ENCODE measurements at regions not wholly inside any gene's neighbourhood (a gene's known extent, or its start where the extent isn't known, plus 50 kb on each side); places are given as distances from the start of the nearest gene placed in this dataset.
"Not testable (repeated sequence)": the region's sequence is repeated elsewhere in the genome, so short reads cannot be mapped to it uniquely, and the experiment has no call there.

DNA sequence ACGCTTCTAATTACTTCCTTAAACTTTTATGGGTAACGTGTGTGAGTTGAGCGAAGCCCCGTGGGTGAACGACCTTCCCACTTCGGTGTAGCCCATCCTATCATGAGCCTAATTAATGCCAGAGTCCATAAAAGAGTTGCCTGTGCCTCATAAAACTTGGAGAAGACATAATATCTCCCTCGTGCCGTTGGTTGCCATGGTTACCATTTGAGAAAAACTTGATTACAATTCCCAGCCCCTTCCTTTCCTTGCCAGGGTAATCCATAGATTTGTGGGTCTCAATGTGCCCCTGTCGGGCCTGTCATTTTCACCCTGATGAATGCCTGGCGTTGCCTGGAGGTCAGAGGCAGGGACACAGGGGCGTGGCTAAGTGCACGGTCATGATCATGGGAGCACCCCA, 127.1 kb downstream of the GLRX3 start:
- DNase-seq: no peak

- DNase-seq: no peak
These were observed 129.4 kb downstream of the GLRX3 start for GRCh38 chr10:130265542-130265941.

GRCh38 chr10:130282492-130283218, 146.5 kb downstream of the GLRX3 start:
- DNase-seq: no peak

- DNase-seq: no peak
These were observed 147.0 kb downstream of the GLRX3 start for GRCh38 chr10:130283219-130283545.

- DNase-seq: not testable (repeated sequence)
These were observed 159.6 kb downstream of the GLRX3 start for GRCh38 chr10:130295761-130296160.

- DNase-seq: no peak
These were observed 164.4 kb downstream of the GLRX3 start for GRCh38 chr10:130300608-130301020.

DNA sequence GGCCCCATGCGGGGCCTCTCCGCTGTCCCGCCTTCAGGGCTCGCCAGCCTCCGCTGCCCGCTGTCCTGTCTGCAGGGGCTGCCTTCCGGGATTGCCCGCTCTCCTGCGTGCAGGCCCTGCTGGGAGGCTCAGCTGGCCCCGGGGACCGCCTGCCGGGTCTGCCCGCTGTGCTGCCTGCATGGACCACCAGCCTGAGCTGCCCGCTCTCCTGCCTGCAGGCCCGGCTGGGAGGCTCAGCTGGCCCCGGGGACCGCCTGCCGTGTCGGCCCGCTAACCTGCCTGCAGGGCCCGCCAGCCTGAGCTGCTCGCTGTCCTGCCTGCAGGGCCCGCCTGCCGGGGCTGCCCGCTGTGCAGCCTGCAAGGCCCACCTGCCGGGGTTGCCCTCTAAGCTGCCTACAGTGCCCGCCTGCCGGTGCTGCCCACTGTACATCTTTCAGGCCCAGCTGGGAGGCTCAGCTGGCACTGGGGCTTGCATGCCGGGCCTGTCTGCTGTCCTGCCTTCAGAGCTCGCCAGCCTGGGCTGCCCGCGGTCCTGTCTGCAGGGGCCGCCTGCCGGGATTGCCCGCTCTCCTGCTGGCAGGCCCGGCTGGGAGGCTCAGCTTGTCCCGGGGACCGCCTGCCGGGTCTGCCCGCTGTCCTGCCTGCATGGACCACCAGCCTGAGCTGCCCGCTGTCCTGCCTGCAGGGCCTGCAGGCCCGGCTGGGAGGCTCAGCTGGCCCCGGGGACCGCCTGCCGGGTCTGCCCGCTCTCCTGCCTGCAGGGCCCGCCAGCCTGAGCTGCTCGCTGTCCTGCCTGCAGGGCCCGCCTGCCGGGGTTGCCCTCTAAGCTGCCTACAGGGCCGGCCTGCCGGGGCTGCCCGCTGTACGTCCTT, 165.1 kb downstream of the GLRX3 start:
- DNase-seq: no peak

- DNase-seq: no peak
These were observed 190.8 kb downstream of the GLRX3 start for GRCh38 chr10:130326954-130327353.

DNA sequence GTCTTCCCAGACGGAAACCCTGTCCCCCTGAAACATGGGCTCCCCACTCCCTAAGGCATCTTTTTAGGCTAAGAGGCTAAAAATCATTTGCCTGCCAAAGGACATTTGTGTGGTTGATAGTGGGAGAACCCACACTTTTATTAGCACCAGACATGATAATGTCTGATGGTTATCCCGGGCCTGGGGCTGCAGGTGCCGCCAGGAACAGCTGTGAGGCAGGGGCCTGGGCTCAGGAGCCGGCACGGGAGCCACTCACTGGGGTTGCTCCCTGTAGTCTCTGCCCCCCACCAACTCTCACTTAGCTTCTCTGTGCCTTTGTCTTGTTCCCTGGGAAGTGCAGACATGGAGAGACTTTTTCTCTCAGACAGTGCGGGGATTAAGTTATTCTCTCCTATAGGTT, 193.6 kb downstream of the GLRX3 start:
- no peak for DNase-seq

DNA sequence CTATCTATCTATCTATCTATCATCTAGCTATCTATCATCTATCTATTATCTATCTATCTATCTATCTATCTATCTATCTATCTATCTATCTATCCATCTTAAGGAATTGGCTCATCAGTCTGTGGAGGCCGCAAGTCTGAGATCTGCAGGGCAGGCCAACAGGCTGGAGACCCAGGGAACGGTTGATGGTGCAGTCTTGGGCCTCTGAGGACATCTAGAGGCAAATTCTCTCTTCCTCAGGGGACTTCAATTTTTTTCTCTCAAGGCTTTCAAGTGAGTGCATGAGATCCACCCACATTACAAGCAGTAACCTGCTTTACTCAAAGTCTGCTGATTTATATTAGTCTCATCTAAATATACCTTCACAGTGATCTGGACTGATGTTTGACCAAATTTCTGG, 197.0 kb downstream of the GLRX3 start:
- DNase-seq: no peak

GRCh38 chr10:130335336-130335735, 199.1 kb downstream of the GLRX3 start:
- no peak for DNase-seq

GRCh38 chr10:130336617-130337304, 200.6 kb downstream of the GLRX3 start:
- no peak for DNase-seq

- no peak for DNase-seq
These were observed 201.1 kb downstream of the GLRX3 start for GRCh38 chr10:130337305-130337640.

GRCh38 chr10:130337696-130338635, 201.8 kb downstream of the GLRX3 start:
- DNase-seq: no peak

DNA sequence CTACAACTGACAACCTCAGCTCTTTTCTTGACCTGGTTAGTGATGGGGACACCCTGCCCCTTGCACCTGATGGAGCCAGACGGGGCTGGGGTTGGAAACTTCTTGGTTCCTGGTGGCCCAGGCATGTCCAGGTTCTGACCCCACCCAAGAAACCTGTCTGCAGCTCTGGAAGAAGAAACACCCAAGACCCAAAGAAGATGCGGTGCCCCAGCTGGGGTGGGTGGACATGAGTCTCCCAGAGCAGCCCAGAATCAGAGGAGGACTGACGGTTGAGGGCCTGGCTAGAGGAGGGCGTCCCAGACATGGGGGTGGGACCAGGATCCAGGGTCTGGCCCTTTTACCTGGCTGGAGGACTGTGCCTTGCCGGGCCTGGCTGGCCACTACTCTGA, 202.4 kb downstream of the GLRX3 start:
- DNase-seq: no peak

GRCh38 chr10:130339091-130339490, 202.9 kb downstream of the GLRX3 start:
- no peak for DNase-seq

- DNase-seq: no peak
These were observed 203.7 kb downstream of the GLRX3 start for GRCh38 chr10:130339911-130340310.

DNA sequence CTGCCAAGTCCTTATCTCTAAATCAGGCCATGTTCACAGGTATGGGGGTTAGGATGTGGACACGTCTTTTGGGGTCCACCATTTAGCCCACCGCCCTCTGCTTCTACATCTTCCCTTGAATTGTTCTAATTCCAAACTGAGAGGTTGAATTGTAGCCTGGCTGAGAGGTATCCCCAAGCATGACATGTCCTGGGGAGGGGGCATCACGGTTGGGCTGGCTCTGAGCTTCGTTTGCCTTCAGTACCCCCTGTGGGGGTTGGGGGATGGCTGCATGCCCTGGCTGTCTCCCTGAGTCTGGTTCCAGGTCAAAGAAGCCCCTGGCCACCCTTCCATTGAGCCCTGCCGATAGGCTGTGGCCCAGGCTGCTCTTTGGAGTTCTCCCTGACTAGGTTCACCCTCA, 204.6 kb downstream of the GLRX3 start:
- no peak for DNase-seq

GRCh38 chr10:130341356-130341755, 205.2 kb downstream of the GLRX3 start:
- no peak for DNase-seq

DNA sequence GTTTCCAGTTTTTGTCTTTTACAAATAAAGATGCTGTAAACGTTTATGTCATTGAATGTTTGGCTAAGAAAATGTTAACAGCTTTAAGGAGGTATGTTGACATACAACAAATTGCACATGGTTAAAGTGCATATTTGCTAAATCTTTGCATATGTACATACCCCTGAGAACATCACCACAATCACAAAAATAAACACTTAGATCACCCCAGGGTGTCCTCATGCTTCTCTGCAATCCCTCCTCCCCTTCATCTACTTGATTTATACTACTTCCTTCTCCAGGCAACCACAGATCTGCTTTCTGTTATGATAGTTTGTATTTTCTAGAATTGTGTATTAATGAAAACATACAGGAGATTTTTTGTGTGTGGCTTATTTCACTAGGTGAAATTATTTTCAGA, 209.5 kb downstream of the GLRX3 start:
- no peak for DNase-seq

DNA sequence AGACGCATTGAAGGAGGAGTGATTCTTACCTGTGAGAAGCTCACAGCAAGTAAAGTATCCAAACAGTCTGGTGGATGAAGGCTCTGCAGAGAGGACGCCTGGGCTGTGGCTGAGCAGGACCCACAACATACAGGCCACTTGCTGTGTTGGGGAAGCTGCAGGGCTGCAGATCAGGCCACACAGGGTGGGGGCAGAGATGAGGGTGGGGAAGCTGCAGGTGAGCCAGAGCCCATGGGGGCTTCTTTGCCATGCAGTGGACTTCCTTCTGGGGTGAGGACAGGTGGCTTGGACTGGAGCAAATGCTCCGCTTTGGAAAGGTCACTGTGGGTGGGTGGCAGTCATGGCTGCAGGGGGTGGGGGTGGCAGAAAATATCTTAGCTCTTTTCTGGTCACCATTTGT, 214.8 kb downstream of the GLRX3 start:
- DNase-seq: no peak

DNA sequence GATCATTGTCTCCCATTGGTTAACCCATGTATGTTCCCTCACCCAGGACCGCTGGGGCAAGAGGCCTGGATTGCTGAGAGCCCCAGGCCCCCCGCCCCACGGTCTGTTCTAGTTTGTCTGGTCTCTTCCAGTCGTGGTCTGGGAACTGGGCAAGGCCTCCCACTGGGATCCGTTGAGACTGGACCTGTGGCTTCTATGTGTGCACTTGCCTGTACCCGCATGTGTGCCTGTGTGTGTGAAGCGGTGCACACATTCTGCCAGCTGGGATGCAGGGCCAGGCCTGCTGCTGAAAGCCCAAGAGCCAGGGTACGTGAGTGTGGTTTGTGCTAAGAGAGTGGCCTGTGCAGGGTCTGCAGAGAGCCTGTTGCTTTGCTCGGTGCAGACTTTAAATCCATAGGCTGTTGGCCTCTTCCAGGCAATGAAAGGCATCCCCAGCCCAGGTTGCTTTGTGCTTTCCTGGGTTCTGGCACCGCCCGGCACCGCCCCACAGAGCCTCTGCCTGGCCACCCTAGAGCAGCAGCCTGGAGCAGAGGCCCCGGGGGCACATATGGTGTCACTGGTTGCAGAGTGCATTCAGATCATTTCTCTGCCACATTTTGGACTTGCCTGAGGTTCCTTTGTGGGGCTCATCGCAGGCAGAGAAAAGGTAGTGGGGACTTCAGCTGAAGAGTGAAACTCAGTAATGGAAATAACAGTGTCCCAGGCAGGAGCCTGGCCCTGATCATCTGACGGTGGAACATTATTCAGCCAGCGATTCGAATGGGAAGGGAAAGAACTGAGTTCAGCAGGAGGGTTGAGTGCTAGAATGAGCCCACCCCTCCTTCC, 215.5 kb downstream of the GLRX3 start:
- no peak for DNase-seq
